ENCODE measurements at regions not wholly inside any gene's neighbourhood (a gene's known extent, or its start where the extent isn't known, plus 50 kb on each side); places are given as distances from the start of the nearest gene placed in this dataset.

- TF ChIP-seq CTCF (IDR thresholded peaks at IDR 0.05; ENCODE audit: poor library complexity) (no peak), EZH2phosphoT487 (IDR thresholded peaks at IDR 0.05; ENCODE audit: low read depth, severe bottlenecking, unreplicated experiment) (no peak), EZH2 (IDR thresholded peaks at IDR 0.05; ENCODE audit: borderline replicate concordance) (no peak)
These were observed 198.7 kb downstream of the CYP26B1 start for GRCh38 chr2:71948781-71949536.

Measured in hepatocyte (in vitro differentiated cells).